ENCODE measurements at regions not wholly inside any gene's neighbourhood (a gene's known extent, or its start where the extent isn't known, plus 50 kb on each side); places are given as distances from the start of the nearest gene placed in this dataset.
A peak's percentile ranks its signal among the peaks of the same experiment; 100 is the strongest.

- no peak for DNase-seq
These were observed 64.3 kb downstream of the MRPL14 start for GRCh38 chr6:44062771-44063560.

- no peak for DNase-seq
These were observed 65.0 kb downstream of the MRPL14 start for GRCh38 chr6:44062105-44062770.

GRCh38 chr6:44061375-44062104, 65.7 kb downstream of the MRPL14 start:
- DNase-seq, result no peak

GRCh38 chr6:44060612-44061374, 66.5 kb downstream of the MRPL14 start:
- DNase-seq, result no peak

- no peak for DNase-seq
These were observed 67.6 kb downstream of the MRPL14 start for GRCh38 chr6:44059359-44060346.

- DNase-seq, result no peak
These were observed 68.5 kb downstream of the MRPL14 start for GRCh38 chr6:44058617-44059358.

GRCh38 chr6:44057931-44058616, 69.2 kb downstream of the MRPL14 start:
- no peak for DNase-seq

- no peak for DNase-seq
These were observed 69.9 kb downstream of the MRPL14 start for GRCh38 chr6:44057238-44057930.

GRCh38 chr6:44056392-44057237, 70.6 kb downstream of the MRPL14 start:
- no peak for DNase-seq

GRCh38 chr6:44054721-44055559, 72.3 kb downstream of the MRPL14 start:
- peak; percentile 68 for DNase-seq

- no peak for DNase-seq
These were observed 73.3 kb downstream of the MRPL14 start for GRCh38 chr6:44053760-44054556.

GRCh38 chr6:44053106-44053756, 74.0 kb downstream of the MRPL14 start:
- no peak for DNase-seq

- peak; percentile 61 for DNase-seq
These were observed 74.7 kb downstream of the MRPL14 start for GRCh38 chr6:44052419-44053023.

- no peak for DNase-seq
These were observed 75.7 kb downstream of the MRPL14 start for GRCh38 chr6:44051515-44051914.

- no peak for DNase-seq
These were observed 76.3 kb downstream of the MRPL14 start for GRCh38 chr6:44050872-44051505.
